Lung (tissue), 11 donors: ENCODE measurements at regions not wholly inside any gene's neighbourhood (a gene's known extent, or its start where the extent isn't known, plus 50 kb on each side); places are given as distances from the start of the nearest gene placed in this dataset.
"Not testable (repeated sequence)": the region's sequence is repeated elsewhere in the genome, so short reads cannot be mapped to it uniquely, and the experiment has no call there.

Source experiments
- ATAC-seq: fragments of 200-7000 bp; cut with Tn5 transposase; one replicate; pipeline ENCODE4 v1.9.1; 2020; ENCODE audit warnings: moderate number of reproducible peaks; ENCODE audit not compliant: insufficient read depth, low FRiP score
- DNase-seq, 3 donors: peaks; one replicate each; pipeline ENCODE4 v3.0.0-alpha.2; 2013 to 2017
- H3K27ac ChIP-seq, 2 donors: one replicate each; pipeline ENCODE4 v1.5.1; 2013; ENCODE audit warnings: mild to moderate bottlenecking in 2 of 2, moderate library complexity in 2 of 2, control low read depth in 1 of 2, inconsistent platforms in 1 of 2, low read depth in 1 of 2, low read length in 1 of 2
- H3K27me3 ChIP-seq, 3 donors: one replicate each; pipeline ENCODE4 v1.5.1; 2013; ENCODE audit warnings: low read length in 2 of 3; ENCODE audit not compliant: control insufficient read depth in 3 of 3, insufficient read depth in 3 of 3
- H3K36me3 ChIP-seq, 4 donors: one replicate each; pipeline ENCODE4 v1.5.1; 2013; ENCODE audit warnings: low read length in 4 of 4, mild to moderate bottlenecking in 1 of 4, moderate library complexity in 1 of 4; ENCODE audit not compliant: control insufficient read depth in 4 of 4, insufficient read depth in 4 of 4
- H3K4me1 ChIP-seq, 5 donors: one replicate each; pipeline ENCODE4 v1.5.1; 2013; ENCODE audit warnings: low read length in 5 of 5, mild to moderate bottlenecking in 2 of 5, moderate library complexity in 1 of 5; ENCODE audit not compliant: control insufficient read depth in 5 of 5, insufficient read depth in 5 of 5
- H3K4me3 ChIP-seq: one replicate; pipeline ENCODE4 v1.5.1; 2013; ENCODE audit warnings: mild to moderate bottlenecking, control low read depth, moderate library complexity
- H3K9ac ChIP-seq, 2 donors: one replicate each; pipeline ENCODE4 v1.5.1; 2013; ENCODE audit warnings: low read length in 2 of 2, control low read depth in 1 of 2; ENCODE audit not compliant: insufficient read depth in 1 of 2
- H3K9me3 ChIP-seq, 4 donors: one replicate each; pipeline ENCODE4 v1.5.1; 2013; ENCODE audit warnings: low read length in 3 of 4, mild to moderate bottlenecking in 1 of 4, moderate library complexity in 1 of 4; ENCODE audit not compliant: control insufficient read depth in 4 of 4, insufficient read depth in 3 of 4
- WGBS, 2 donors: extraction: QIAGEN DNeasy Blood & Tissue Kit; methylation state at CpG; one replicate each; pipeline ENCODE4 v1.1.7; 2013; 5-methylcytosine and 5-hydroxymethylcytosine counted together
- TF ChIP-seq, protein P1 (sequence below): IDR thresholded peaks from 2 replicates; pipeline ENCODE4 v1.5.1; 2012; ENCODE audit warnings: mild to moderate bottlenecking; ENCODE audit errors: control extremely low read depth, extremely low read depth
- donor health status: control.
- donor health status: control.
- donor health status: Bipolar disorder and iron deficiency.
- donor health status: healthy.
- donor health status: DM: yes; HTN: yes; CAD: no.

- Histone ChIP-seq H3K27me3 (no peaks in the 10 kb centered on the region), H3K4me1 (no peaks in the 10 kb centered on the region), H3K27ac (no peak overlapping the region), H3K36me3 (no peaks in the 10 kb centered on the region), H3K9ac (no peak overlapping the region), H3K9me3 (peaks cover 0 to 3% (median 0%) of the 10 kb centered on the region in 4 donors), H3K4me3 (no peak overlapping the region)
- TF ChIP-seq, protein P1, sequence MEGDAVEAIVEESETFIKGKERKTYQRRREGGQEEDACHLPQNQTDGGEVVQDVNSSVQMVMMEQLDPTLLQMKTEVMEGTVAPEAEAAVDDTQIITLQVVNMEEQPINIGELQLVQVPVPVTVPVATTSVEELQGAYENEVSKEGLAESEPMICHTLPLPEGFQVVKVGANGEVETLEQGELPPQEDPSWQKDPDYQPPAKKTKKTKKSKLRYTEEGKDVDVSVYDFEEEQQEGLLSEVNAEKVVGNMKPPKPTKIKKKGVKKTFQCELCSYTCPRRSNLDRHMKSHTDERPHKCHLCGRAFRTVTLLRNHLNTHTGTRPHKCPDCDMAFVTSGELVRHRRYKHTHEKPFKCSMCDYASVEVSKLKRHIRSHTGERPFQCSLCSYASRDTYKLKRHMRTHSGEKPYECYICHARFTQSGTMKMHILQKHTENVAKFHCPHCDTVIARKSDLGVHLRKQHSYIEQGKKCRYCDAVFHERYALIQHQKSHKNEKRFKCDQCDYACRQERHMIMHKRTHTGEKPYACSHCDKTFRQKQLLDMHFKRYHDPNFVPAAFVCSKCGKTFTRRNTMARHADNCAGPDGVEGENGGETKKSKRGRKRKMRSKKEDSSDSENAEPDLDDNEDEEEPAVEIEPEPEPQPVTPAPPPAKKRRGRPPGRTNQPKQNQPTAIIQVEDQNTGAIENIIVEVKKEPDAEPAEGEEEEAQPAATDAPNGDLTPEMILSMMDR = no peak
- WGBS, 2 donors = 55 to 77% methylated on average over 1 of the region's 1 CpG
- ATAC-seq (no peak), DNase-seq (no peak)
Measured at GRCh38 chr3:3919316-3919715, 120.1 kb downstream of the LRRN1 start.

DNA sequence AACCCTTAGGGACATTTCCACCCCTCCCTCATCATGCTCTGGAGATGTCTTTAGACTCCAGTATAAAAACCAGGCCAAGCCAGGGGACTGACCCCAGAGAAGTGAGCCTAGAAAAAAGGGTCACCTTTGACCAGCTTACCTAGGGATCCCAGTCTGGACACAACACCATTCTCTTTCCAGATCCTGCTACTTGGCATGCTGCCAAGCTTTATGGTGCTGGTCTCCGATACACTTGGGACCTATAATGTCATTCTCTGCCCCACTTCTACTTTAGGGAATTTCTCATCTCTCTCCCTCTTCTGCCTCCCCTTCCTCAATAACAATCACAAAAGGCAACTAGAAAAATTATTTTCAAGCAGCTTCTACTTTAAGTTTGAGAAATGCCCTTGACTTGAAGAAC is 124.4 kb downstream of the LRRN1 start:
- 75 to 93% methylated on average over 1 of the region's 1 CpG for whole genome bisulfite sequencing, 2 donors

GRCh38 chr3:3927198-3927597 is 128.0 kb downstream of the LRRN1 start:
- no peak overlapping the region for H3K4me3 ChIP-seq
- no peaks in the 10 kb centered on the region for H3K27me3 ChIP-seq
- ATAC-seq = no peak
- no peaks in the 10 kb centered on the region for H3K9me3 ChIP-seq
- WGBS, 2 donors = 86 to 91% methylated on average over 1 of the region's 1 CpG
- H3K36me3 ChIP-seq = no peaks in the 10 kb centered on the region
- no peak overlapping the region for H3K9ac ChIP-seq
- TF ChIP-seq, protein P1 = no peak
- no peak overlapping the region for H3K27ac ChIP-seq
- no peaks in the 10 kb centered on the region for H3K4me1 ChIP-seq
- no peak for DNase-seq

More for the DNA sequence above, 124.4 kb downstream of the LRRN1 start:
- H3K9ac ChIP-seq = no peak overlapping the region
- no peaks in the 10 kb centered on the region for H3K36me3 ChIP-seq
- no peaks in the 10 kb centered on the region for H3K9me3 ChIP-seq
- no peak for DNase-seq
- no peak for ATAC-seq
- H3K27me3 ChIP-seq = no peaks in the 10 kb centered on the region
- TF ChIP-seq, protein P1 = no peak
- no peaks in the 10 kb centered on the region for H3K4me1 ChIP-seq
- H3K4me3 ChIP-seq = no peak overlapping the region
- no peak overlapping the region for H3K27ac ChIP-seq

GRCh38 chr3:3927965-3928364 is 128.7 kb downstream of the LRRN1 start:
- Histone ChIP-seq H3K4me3 (no peak overlapping the region), H3K36me3 (no peaks in the 10 kb centered on the region), H3K27me3 (no peaks in the 10 kb centered on the region), H3K4me1 (no peaks in the 10 kb centered on the region), H3K9ac (no peak overlapping the region), H3K9me3 (no peaks in the 10 kb centered on the region), H3K27ac (no peak overlapping the region)
- ATAC-seq (no peak), DNase-seq (no peak)
- 72 to 73% methylated on average over 1 of the region's 1 CpG for WGBS, 2 donors
- TF ChIP-seq, protein P1 = no peak

- WGBS, 2 donors = 70 to 87% methylated on average over 8 of the region's 8 CpGs
- not testable (repeated sequence) for ATAC-seq, H3K4me1 ChIP-seq, DNase-seq, H3K27me3 ChIP-seq, H3K36me3 ChIP-seq, H3K4me3 ChIP-seq, H3K27ac ChIP-seq, H3K9me3 ChIP-seq, H3K9ac ChIP-seq
Measured at GRCh38 chr3:3941380-3941779, 142.1 kb downstream of the LRRN1 start.
